H9 (cell line): ENCODE measurements at regions not wholly inside any gene's neighbourhood (a gene's known extent, or its start where the extent isn't known, plus 50 kb on each side); places are given as distances from the start of the nearest gene placed in this dataset.

Experiments used
- DNase-seq: peaks from one replicate; pipeline ENCODE4 v3.0.0-alpha.2; 2017
- H2AFZ ChIP-seq: one replicate; pipeline ENCODE4 v1.6.1; 2013; ENCODE audit warnings: mild to moderate bottlenecking, low read length, control low read depth, moderate library complexity
- H2AK5ac ChIP-seq: 2 replicates; pipeline ENCODE4 v1.6.1; 2013; ENCODE audit warnings: low read length, control low read depth, mixed read lengths; ENCODE audit not compliant: insufficient read length
- H2BK120ac ChIP-seq: one replicate; pipeline ENCODE4 v1.6.1; 2013; ENCODE audit warnings: low read depth, mild to moderate bottlenecking, low read length, control low read depth, inconsistent platforms; ENCODE audit not compliant: poor library complexity, severe bottlenecking
- H2BK12ac ChIP-seq: 2 replicates; pipeline ENCODE4 v1.6.1; 2013; ENCODE audit warnings: low read length, control low read depth, mixed read lengths, low read depth; ENCODE audit not compliant: insufficient read length
- H2BK15ac ChIP-seq: 2 replicates; pipeline ENCODE4 v1.6.1; 2013; ENCODE audit warnings: low read depth, low read length, control low read depth
- H2BK20ac ChIP-seq: one replicate; pipeline ENCODE4 v1.6.1; 2013; ENCODE audit warnings: low read depth, mild to moderate bottlenecking, low read length, control low read depth, inconsistent platforms; ENCODE audit not compliant: poor library complexity, severe bottlenecking
- H2BK5ac ChIP-seq: 2 replicates; pipeline ENCODE4 v1.6.1; 2013; ENCODE audit warnings: low read length, control low read depth, mixed read lengths; ENCODE audit not compliant: insufficient read length
- H3K14ac ChIP-seq: 2 replicates; pipeline ENCODE4 v1.6.1; 2013; ENCODE audit warnings: low read length, control low read depth; ENCODE audit not compliant: insufficient read depth
- H3K18ac ChIP-seq: 2 replicates; pipeline ENCODE4 v1.6.1; 2013; ENCODE audit warnings: low read depth, mild to moderate bottlenecking, mixed read lengths, low read length, control low read depth; ENCODE audit not compliant: insufficient read length
- H3K23ac ChIP-seq: 2 replicates; pipeline ENCODE4 v1.6.1; 2013; ENCODE audit warnings: low read length, control low read depth, mixed read lengths, low read depth; ENCODE audit not compliant: insufficient read length
- H3K23me2 ChIP-seq: 2 replicates; pipeline ENCODE4 v1.6.1; 2013; ENCODE audit warnings: low read depth, mild to moderate bottlenecking, mixed read lengths, low read length, control low read depth; ENCODE audit not compliant: insufficient read length, poor library complexity, severe bottlenecking
- H3K27ac ChIP-seq: 2 replicates; pipeline ENCODE4 v1.5.1; 2013; ENCODE audit warnings: low read length, control low read depth, mixed read lengths, low read depth; ENCODE audit not compliant: insufficient read length
- H3K27me3 ChIP-seq: 2 replicates; pipeline ENCODE4 v1.6.1; 2013; ENCODE audit warnings: low read length, control low read depth, inconsistent platforms; ENCODE audit not compliant: insufficient read depth
- H3K4ac ChIP-seq: 2 replicates; pipeline ENCODE4 v1.6.1; 2013; ENCODE audit warnings: low read depth, mild to moderate bottlenecking, control low read depth, inconsistent platforms, low read length, moderate library complexity
- H3K4me1 ChIP-seq: 2 replicates; pipeline ENCODE4 v1.6.1; 2013; ENCODE audit warnings: low read length, control low read depth, inconsistent platforms; ENCODE audit not compliant: insufficient read depth
- H3K4me2 ChIP-seq: 2 replicates; pipeline ENCODE4 v1.6.1; 2013; ENCODE audit warnings: low read length, control low read depth, mixed read lengths; ENCODE audit not compliant: insufficient read length, insufficient read depth
- H3K56ac ChIP-seq: 2 replicates; pipeline ENCODE4 v1.6.1; 2013; ENCODE audit warnings: low read depth, mild to moderate bottlenecking, mixed read lengths, low read length, control low read depth; ENCODE audit not compliant: insufficient read length
- H3K79me1 ChIP-seq: 2 replicates; pipeline ENCODE4 v1.6.1; 2013; ENCODE audit warnings: low read depth, mild to moderate bottlenecking, moderate library complexity, low read length, control low read depth, inconsistent platforms; ENCODE audit not compliant: insufficient read depth, poor library complexity, severe bottlenecking
- H3K79me2 ChIP-seq: 2 replicates; pipeline ENCODE4 v1.6.1; 2013; ENCODE audit warnings: low read length, control low read depth, inconsistent platforms; ENCODE audit not compliant: insufficient read depth
- H3K9ac ChIP-seq: 2 replicates; pipeline ENCODE4 v1.6.1; 2013; ENCODE audit warnings: low read length, control low read depth, mixed read lengths; ENCODE audit not compliant: insufficient read length; ENCODE audit errors: extremely low read depth
- H3K9me3 ChIP-seq: one replicate; pipeline ENCODE4 v1.6.1; 2013; ENCODE audit warnings: low read depth, low read length, inconsistent platforms; ENCODE audit not compliant: control insufficient read depth
- H3T11ph ChIP-seq: one replicate; pipeline ENCODE4 v1.6.1; 2013; ENCODE audit warnings: mild to moderate bottlenecking, low read length, control low read depth, inconsistent platforms
- H4K20me1 ChIP-seq: one replicate; pipeline ENCODE4 v1.6.1; 2013; ENCODE audit not compliant: control insufficient read depth, insufficient read length, insufficient read depth
- H4K5ac ChIP-seq: 2 replicates; pipeline ENCODE4 v1.6.1; 2013; ENCODE audit warnings: low read depth, mild to moderate bottlenecking, mixed read lengths, low read length, control low read depth; ENCODE audit not compliant: insufficient read length
- H4K8ac ChIP-seq: replicated peaks from 2 replicates; pipeline ENCODE4 v1.6.1; 2013; ENCODE audit warnings: low read length, control low read depth, mixed read lengths, low read depth; ENCODE audit not compliant: insufficient read length
- H4K91ac ChIP-seq: 2 replicates; pipeline ENCODE4 v1.6.1; 2013; ENCODE audit warnings: low read depth, mild to moderate bottlenecking, moderate library complexity, mixed read lengths, low read length, control low read depth; ENCODE audit not compliant: insufficient read length
- H3K27ac Mint-ChIP-seq, 3 experiments: 2 replicates in 2 of 3; 3 replicates in 1 of 3; pipeline ENCODE4 v1.8.0; 2020 to 2021; ENCODE audit warnings: mixed read lengths in 3 of 3, mild to moderate bottlenecking in 1 of 3, moderate library complexity in 1 of 3
- H3K27me3 Mint-ChIP-seq: 2 replicates; pipeline ENCODE4 v1.8.0; 2021; ENCODE audit warnings: low read depth, mild to moderate bottlenecking, moderate library complexity, mixed read lengths
- H3K36me3 Mint-ChIP-seq, 3 experiments: 2 replicates in 2 of 3; 3 replicates in 1 of 3; pipeline ENCODE4 v1.8.0; 2020 to 2021; ENCODE audit warnings: low read depth in 3 of 3, mixed read lengths in 3 of 3; ENCODE audit not compliant: insufficient read depth in 1 of 3
- H3K4me1 Mint-ChIP-seq, 2 experiments: 2 replicates each; pipeline ENCODE4 v1.8.0; 2020; ENCODE audit warnings: mixed read lengths in 2 of 2
- H3K4me3 Mint-ChIP-seq, 2 experiments: 2 replicates in 1 of 2; 3 replicates in 1 of 2; pipeline ENCODE4 v1.8.0; 2020 to 2021; ENCODE audit warnings: mild to moderate bottlenecking in 2 of 2, mixed read lengths in 2 of 2, moderate library complexity in 1 of 2
- H3K9me3 Mint-ChIP-seq, 2 experiments: 2 replicates in 1 of 2; 3 replicates in 1 of 2; pipeline ENCODE4 v1.8.0; 2020; ENCODE audit warnings: mild to moderate bottlenecking in 2 of 2, mixed read lengths in 2 of 2, moderate library complexity in 1 of 2
- WGBS: extraction: QIAGEN DNeasy Blood & Tissue Kit; methylation state at CpG from one replicate; pipeline ENCODE4 v1.1.7; 2013; ENCODE audit warnings: missing lambda C conversion rate, low lambda C conversion rate, mixed read lengths; ENCODE audit not compliant: insufficient read length; ENCODE audit errors: extremely low coverage; 5-methylcytosine and 5-hydroxymethylcytosine counted together
- TF ChIP-seq, protein P1 (sequence below): fragments of 200-600 bp; sonication (generic); conservative IDR thresholded peaks from 3 replicates; pipeline ENCODE4 v1.8.0; 2021; ENCODE audit warnings: antibody characterized with exemption, mild to moderate bottlenecking

- Histone ChIP-seq H3K4me2 (no peak overlapping the region), H3K23ac (no peak overlapping the region), H3K27me3 (no peaks in the 10 kb centered on the region), H3K4ac (no peak overlapping the region), H3K23me2 (no peaks in the 10 kb centered on the region), H4K20me1 (no peaks in the 10 kb centered on the region), H3K18ac (peak overlapping the region; percentile 19), H4K91ac (no peak overlapping the region), H3T11ph (no peak overlapping the region), H3K79me2 (no peaks in the 10 kb centered on the region; the same call in 1 of the 2 replicates), H4K5ac (no peak overlapping the region), H3K56ac (no peak overlapping the region), H2AFZ (no peak overlapping the region), H3K9me3 (no peaks in the 10 kb centered on the region), H3K79me1 (no peaks in the 10 kb centered on the region), H3K4me1 (no peaks in the 10 kb centered on the region), H2BK5ac (no peak overlapping the region), H2AK5ac (no peak overlapping the region), H3K9ac (no peak overlapping the region), H3K27ac (no peak overlapping the region), H3K14ac (no peak overlapping the region), H4K8ac (no peak overlapping the region), H2BK12ac (no peak overlapping the region), H2BK20ac (no peak overlapping the region), H2BK120ac (no peak overlapping the region), H2BK15ac (no peak overlapping the region)
- peaks cover 21% of the 10 kb centered on the region for H3K27me3 Mint-ChIP-seq
- peaks cover 4 to 6% of the 10 kb centered on the region in 2 experiments; a peak in 2 of 5 replicates for H3K9me3 Mint-ChIP-seq
- no peak for DNase-seq
- peaks cover 11 to 39% of the 10 kb centered on the region in 2 experiments for H3K4me1 Mint-ChIP-seq
- H3K4me3 Mint-ChIP-seq = no peak overlapping the region
- peak overlapping the region in 1 of 3 experiments; percentile 55; a peak in 1 of 7 replicates for H3K27ac Mint-ChIP-seq
- peaks cover 0 to 6% (median 1%) of the 10 kb centered on the region in 3 experiments; a peak in 2 of 7 replicates for H3K36me3 Mint-ChIP-seq
- no CpG with 5 or more reads among the region's 4 CpGs for WGBS
- TF ChIP-seq, protein P1, sequence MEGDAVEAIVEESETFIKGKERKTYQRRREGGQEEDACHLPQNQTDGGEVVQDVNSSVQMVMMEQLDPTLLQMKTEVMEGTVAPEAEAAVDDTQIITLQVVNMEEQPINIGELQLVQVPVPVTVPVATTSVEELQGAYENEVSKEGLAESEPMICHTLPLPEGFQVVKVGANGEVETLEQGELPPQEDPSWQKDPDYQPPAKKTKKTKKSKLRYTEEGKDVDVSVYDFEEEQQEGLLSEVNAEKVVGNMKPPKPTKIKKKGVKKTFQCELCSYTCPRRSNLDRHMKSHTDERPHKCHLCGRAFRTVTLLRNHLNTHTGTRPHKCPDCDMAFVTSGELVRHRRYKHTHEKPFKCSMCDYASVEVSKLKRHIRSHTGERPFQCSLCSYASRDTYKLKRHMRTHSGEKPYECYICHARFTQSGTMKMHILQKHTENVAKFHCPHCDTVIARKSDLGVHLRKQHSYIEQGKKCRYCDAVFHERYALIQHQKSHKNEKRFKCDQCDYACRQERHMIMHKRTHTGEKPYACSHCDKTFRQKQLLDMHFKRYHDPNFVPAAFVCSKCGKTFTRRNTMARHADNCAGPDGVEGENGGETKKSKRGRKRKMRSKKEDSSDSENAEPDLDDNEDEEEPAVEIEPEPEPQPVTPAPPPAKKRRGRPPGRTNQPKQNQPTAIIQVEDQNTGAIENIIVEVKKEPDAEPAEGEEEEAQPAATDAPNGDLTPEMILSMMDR = no peak
Observed at GRCh38 chr17:74054249-74054648, 149.2 kb upstream of the RPL38 start.
